K562 (cell line): ENCODE measurements at regions not wholly inside any gene's neighbourhood (a gene's known extent, or its start where the extent isn't known, plus 50 kb on each side); places are given as distances from the start of the nearest gene placed in this dataset.

ENCODE experiments used
- ATAC-seq: fragments of 200-7000 bp; cut with Tn5 transposase; 3 replicates; pipeline ENCODE4 v1.9.1; 2020; ENCODE audit warnings: moderate library complexity
- BruUV-seq: library from RNA; stranded (reverse); fragments of 400-500 nt; replicated peaks from 2 replicates; lab custom pipeline; 2021; lab: Mats Ljungman, UMichigan
- CTCF ChIA-PET: fragments of 300-600 bp; formaldehyde crosslinking; extraction: SDS; loops from one replicate; lab custom pipeline; 2021; ENCODE audit warnings: low intra/inter-chr PET ratio; lab: Yijun Ruan, JAX
- POLR2A ChIA-PET: fragments of 300-600, 350-650 bp; sonication (Branson Sonifier 250); formaldehyde crosslinking; extraction: SDS; loops from one replicate; lab custom pipeline; 2021; ENCODE audit warnings: antibody characterized with exemption, inconsistent platforms; lab: Yijun Ruan, JAX
- DNase-seq, 4 experiments: peaks; one replicate each; pipeline versions ENCODE4 v3.0.0 to v3.0.0-alpha.2; 2011 to 2018; ENCODE audit warnings: low spot score in 3 of 4, mixed read lengths in 3 of 4; ENCODE audit errors: extremely low read depth in 1 of 4
- FAIRE-seq: peaks from 2 replicates; lab custom pipeline; 2011; peaks lifted over from hg19 to GRCh38; lab: Jason Lieb, UNC
- H2AFZ ChIP-seq: 2 replicates; pipeline ENCODE4 v1.6.0; 2011; ENCODE audit warnings: low read depth, low read length, control low read depth, inconsistent platforms
- H3K27ac ChIP-seq: fragments of 200-600 bp; 3 replicates; pipeline ENCODE4 v1.8.0; 2011; ENCODE audit warnings: low read depth, mild to moderate bottlenecking, control low read depth, inconsistent platforms, low read length, moderate library complexity, mixed read lengths; ENCODE audit errors: extremely low read depth
- H3K27me3 ChIP-seq, 2 experiments: fragments of 300-600 bp in 1 of 2; 2 replicates in 1 of 2; 3 replicates in 1 of 2; pipeline versions ENCODE4 v1.6.0 to v1.8.0; 2011; ENCODE audit warnings: inconsistent platforms in 2 of 2, low read length in 2 of 2, mild to moderate bottlenecking in 1 of 2, mixed read lengths in 1 of 2, moderate library complexity in 1 of 2; ENCODE audit not compliant: control insufficient read depth in 2 of 2, insufficient read depth in 2 of 2
- H3K36me3 ChIP-seq: fragments of 300-600 bp; 3 replicates; pipeline ENCODE4 v1.8.0; 2011; ENCODE audit warnings: mild to moderate bottlenecking, low read length, inconsistent platforms; ENCODE audit not compliant: control insufficient read depth, insufficient read depth
- H3K4me1 ChIP-seq, 2 experiments: fragments of 200-600 bp in 1 of 2; replicated peaks in 1 of 2; 2 replicates in 1 of 2; 3 replicates in 1 of 2; pipeline versions ENCODE4 v1.5.1 to v1.8.0; 2011; ENCODE audit warnings: inconsistent platforms in 2 of 2, low read length in 2 of 2, mild to moderate bottlenecking in 1 of 2, mixed read lengths in 1 of 2, moderate library complexity in 1 of 2; ENCODE audit not compliant: control insufficient read depth in 2 of 2, insufficient read depth in 2 of 2
- H3K4me2 ChIP-seq: 2 replicates; pipeline ENCODE4 v1.6.1; 2011; ENCODE audit warnings: low read length, control low read depth, inconsistent platforms, mixed read lengths; ENCODE audit not compliant: insufficient read depth
- H3K4me3 ChIP-seq: fragments of 200-600 bp; sonication (generic), shearing (Covaris generic); 2 replicates; pipeline ENCODE4 v1.5.1; 2016; ENCODE audit warnings: control low read depth, inconsistent platforms
- H3K79me2 ChIP-seq: fragments of 200-600 bp; 3 replicates; pipeline ENCODE4 v1.8.0; 2011; ENCODE audit warnings: low read length, inconsistent platforms; ENCODE audit not compliant: control insufficient read depth, insufficient read depth
- H3K9ac ChIP-seq, 2 experiments: 2 replicates each; pipeline versions ENCODE4 v1.6.0 to v1.6.1; 2011; ENCODE audit warnings: low read depth in 2 of 2, low read length in 2 of 2, control low read depth in 1 of 2, inconsistent platforms in 1 of 2, mild to moderate bottlenecking in 1 of 2, mixed read lengths in 1 of 2; ENCODE audit not compliant: insufficient read depth in 1 of 2
- H3K9me1 ChIP-seq: one replicate; pipeline ENCODE4 v1.6.0; 2011; ENCODE audit warnings: inconsistent platforms, mild to moderate bottlenecking, low read length, moderate library complexity; ENCODE audit not compliant: control insufficient read depth, insufficient read depth
- H3K9me3 ChIP-seq: replicated peaks from 2 replicates; pipeline ENCODE4 v1.5.1; 2011; ENCODE audit warnings: low read depth, low read length, inconsistent platforms; ENCODE audit not compliant: control insufficient read depth, insufficient read depth
- H4K20me1 ChIP-seq: replicated peaks from 2 replicates; pipeline ENCODE4 v1.6.1; 2011; ENCODE audit warnings: low read length, inconsistent platforms, mixed read lengths; ENCODE audit not compliant: control insufficient read depth, insufficient read depth
- CBX1 ChIP-seq: sonication (generic); IDR thresholded peaks from 2 replicates; pipeline ENCODE4 v1.6.1; 2016; ENCODE audit warnings: antibody characterized with exemption, low read depth, mild to moderate bottlenecking
- FUS ChIP-seq: fragments of 200-400 bp; formaldehyde crosslinking; optimal IDR thresholded peaks from 2 replicates; pipeline ENCODE3; 2017; ENCODE audit warnings: low read depth, low read length
- HIVEP1 ChIP-seq: fragments of 250-450 bp; sonication (Bioruptor Pico); IDR thresholded peaks from 2 replicates; pipeline ENCODE4 v1.4.0; 2020; ENCODE audit warnings: mild to moderate bottlenecking
- HLTF ChIP-seq: fragments of 450-650 bp; IDR thresholded peaks from 2 replicates; pipeline ENCODE4 v1.6.1; 2016
- MTA2 ChIP-seq: fragments of 450-650 bp; IDR thresholded peaks from 2 replicates; pipeline ENCODE4 v1.6.1; 2016; ENCODE audit warnings: low read depth
- PHF8 ChIP-seq: fragments of 200-600 bp; sonication (generic); IDR thresholded peaks from 2 replicates; pipeline ENCODE4 v1.6.1; 2012; ENCODE audit warnings: mixed run types, mild to moderate bottlenecking, inconsistent platforms, low read length, moderate library complexity, borderline replicate concordance
- PTBP1 ChIP-seq: fragments of 200-400 bp; formaldehyde crosslinking; IDR thresholded peaks from 2 replicates; pipeline ENCODE4 v1.6.1; 2017; ENCODE audit warnings: low read depth, low read length
- RBFOX2 ChIP-seq: fragments of 200-400 bp; formaldehyde crosslinking; IDR thresholded peaks from 2 replicates; pipeline ENCODE4 v1.6.1; 2017; ENCODE audit warnings: low read depth, mild to moderate bottlenecking, low read length, moderate library complexity
- TAF15 ChIP-seq: fragments of 200-400 bp; formaldehyde crosslinking; IDR thresholded peaks from 2 replicates; pipeline ENCODE4 v1.6.1; 2017; ENCODE audit warnings: mild to moderate bottlenecking, low read depth, low read length, moderate library complexity
- TCF15 ChIP-seq: fragments of 250-450 bp; sonication (Bioruptor Pico); IDR thresholded peaks from 2 replicates; pipeline ENCODE4 v1.8.0; 2022; ENCODE audit warnings: moderate library complexity, mild to moderate bottlenecking, inconsistent platforms
- TRIM25 ChIP-seq: fragments of 450-650 bp; IDR thresholded peaks from 2 replicates; pipeline ENCODE4 v1.7.0; 2016; ENCODE audit warnings: borderline replicate concordance
- U2AF1 ChIP-seq: fragments of 200-400 bp; formaldehyde crosslinking; optimal IDR thresholded peaks from 2 replicates; pipeline ENCODE3; 2017; ENCODE audit warnings: mild to moderate bottlenecking, low read depth, low read length, moderate library complexity
- ZBTB8A ChIP-seq: fragments of 450-650 bp; IDR thresholded peaks from 2 replicates; pipeline ENCODE4 v1.6.1; 2018; ENCODE audit warnings: mild to moderate bottlenecking, moderate library complexity; ENCODE audit not compliant: partially characterized antibody
- ZNF143 ChIP-seq: sonication (generic); formaldehyde crosslinking; IDR thresholded peaks from 2 replicates; pipeline ENCODE4 v1.9.0; 2022; ENCODE audit warnings: mild to moderate bottlenecking, missing genetic modification reagents
- ZNF589 ChIP-seq: fragments of 200-800 bp; sonication (Bioruptor generic); IDR thresholded peaks from 2 replicates; pipeline ENCODE4 v1.6.1; 2016; ENCODE audit warnings: low read depth, missing genetic modification characterization, missing compliant biosample characterization
- ZNF707 ChIP-seq: fragments of 250-450 bp; sonication (Bioruptor Pico); conservative IDR thresholded peaks from 2 replicates; pipeline ENCODE4 v1.8.0; 2022; ENCODE audit warnings: inconsistent platforms, mild to moderate bottlenecking, moderate library complexity
- WGBS: fragments of 100-300 bp; shearing (Covaris generic); methylation state at CpG from one replicate; pipeline ENCODE4 v1.1.6; 2016; ENCODE audit warnings: low coverage, mixed read lengths; ENCODE audit not compliant: insufficient coverage; ENCODE audit errors: missing lambda C conversion rate; 5-methylcytosine and 5-hydroxymethylcytosine counted together
- in situ Hi-C: fragments of 300-500 bp; cut with MboI; formaldehyde crosslinking; loops from 4 replicates; pipeline ENCODE4 v1.15.0; 2018; ENCODE audit warnings: inconsistent platforms, mixed read lengths
- intact Hi-C: fragments of 100-400 bp; cut with micrococcal nuclease; formaldehyde crosslinking; loops from 2 replicates; pipeline ENCODE4 v1.14.2; 2022

- TF ChIP-seq FUS (no peak), PTBP1 (no peak), MTA2 (no peak), RBFOX2 (no peak), HLTF (no peak), ZBTB8A (no peak), CBX1 (no peak), TAF15 (no peak)
These were observed 1825.0 kb upstream of the RAG2 start (continued) for GRCh38 chr11:38423042-38423441.

DNA sequence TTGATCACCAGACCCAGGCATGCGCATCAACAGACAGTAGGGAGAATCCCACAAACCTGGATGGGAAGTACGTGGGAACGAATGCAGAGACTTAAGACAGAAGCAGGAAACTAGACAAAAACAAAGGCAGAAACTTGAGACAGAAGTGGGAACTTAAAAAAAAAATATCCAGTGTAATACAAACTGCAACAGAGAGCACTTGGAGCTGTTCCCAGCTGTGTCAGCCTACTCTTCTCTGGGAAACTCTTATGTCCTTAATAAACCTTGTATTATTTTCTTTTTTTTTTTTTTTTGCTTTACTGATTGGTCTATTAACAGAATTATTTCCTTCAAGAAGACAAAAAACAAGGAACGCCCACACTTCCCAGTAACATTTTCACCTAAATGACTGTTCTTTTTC is 1818.1 kb upstream of the RAG2 start:
- Histone ChIP-seq H3K36me3 (no peaks in the 10 kb centered on the region), H3K4me3 (no peak overlapping the region), H3K9me1 (no peaks in the 10 kb centered on the region), H3K4me2 (no peak overlapping the region), H3K27ac (no peak overlapping the region), H2AFZ (no peak overlapping the region), H3K4me1 (no peaks in the 10 kb centered on the region), H3K9me3 (no peaks in the 10 kb centered on the region), H3K9ac (no peak overlapping the region), H4K20me1 (no peaks in the 10 kb centered on the region), H3K27me3 (no peaks in the 10 kb centered on the region), H3K79me2 (no peaks in the 10 kb centered on the region)
- in situ Hi-C loops: no loop called here
- intact Hi-C loops: no loop called here
- ATAC-seq (no peak), FAIRE-seq (no peak), DNase-seq (no peak)
- no peak for TF ChIP-seq HIVEP1
- no peak for TF ChIP-seq ZNF589 (CRISPR knock-in tag)
- TF ChIP-seq TRIM25: no peak
- TF ChIP-seq ZNF707 (CRISPR knock-in tag): no peak
- no peak for TF ChIP-seq U2AF1
- TF ChIP-seq PHF8: no peak
- TF ChIP-seq TCF15: no peak
- no peak for TF ChIP-seq ZNF143 (CRISPR knock-in tag)
- ChIA-PET POLR2A (interaction anchor here (1.2 kb wide), 1 partner anchor 11 kb away, joined by 4 read pairs; no protein-coding TSS in a partner anchor), CTCF (no interaction called here)
- 47% methylated on average over 4 of the region's 4 CpGs for WGBS
- BruUV-seq: no TSS peak
